Limb (tissue), 2 donors: ENCODE measurements at regions not wholly inside any gene's neighbourhood (a gene's known extent, or its start where the extent isn't known, plus 50 kb on each side); places are given as distances from the start of the nearest gene placed in this dataset.
"Not testable (repeated sequence)": the region's sequence is repeated elsewhere in the genome, so short reads cannot be mapped to it uniquely, and the experiment has no call there.

ENCODE experiments used
- DNase-seq, 2 donors: peaks; one replicate each; pipeline ENCODE4 v3.0.0-alpha.2; 2016; ENCODE audit errors: extremely low spot score in 2 of 2

DNA sequence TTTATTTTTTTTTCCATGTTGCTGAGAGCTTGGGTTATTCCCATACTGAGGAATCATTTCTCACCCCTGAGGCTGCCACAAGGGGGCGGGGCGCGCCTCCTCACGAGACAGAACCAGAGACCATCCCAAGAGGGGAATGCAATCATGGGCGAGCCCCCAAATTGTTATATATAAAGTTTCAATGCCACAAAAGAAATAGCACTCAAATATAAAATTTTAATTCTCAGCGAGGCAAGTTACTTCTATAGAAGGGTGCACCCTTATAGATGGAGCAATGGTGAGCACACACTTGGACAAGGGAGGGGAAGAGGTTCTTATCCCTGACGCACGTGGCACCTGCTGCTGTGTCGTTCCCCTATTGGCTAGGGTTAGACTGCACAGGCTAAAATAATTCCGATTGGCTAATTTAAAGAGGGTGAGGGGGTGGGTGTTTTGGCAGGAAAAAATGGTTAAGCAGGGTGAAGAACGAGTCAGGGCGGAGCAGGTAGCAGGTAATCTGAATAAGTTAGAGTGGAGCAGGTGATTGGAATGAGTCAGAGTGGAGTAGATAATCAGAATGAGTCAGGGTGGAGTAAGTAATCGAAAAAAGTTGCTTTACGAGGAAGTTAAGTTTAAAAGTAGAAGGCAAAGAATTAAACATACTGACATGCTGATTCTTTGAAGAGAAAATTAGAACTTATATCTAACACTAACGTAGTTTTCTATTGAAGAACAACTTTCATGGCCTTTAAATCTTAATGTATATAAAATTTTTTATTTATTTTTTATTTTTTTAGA is 177.5 kb downstream of the MTCL1 start:
- no peak for DNase-seq

DNA sequence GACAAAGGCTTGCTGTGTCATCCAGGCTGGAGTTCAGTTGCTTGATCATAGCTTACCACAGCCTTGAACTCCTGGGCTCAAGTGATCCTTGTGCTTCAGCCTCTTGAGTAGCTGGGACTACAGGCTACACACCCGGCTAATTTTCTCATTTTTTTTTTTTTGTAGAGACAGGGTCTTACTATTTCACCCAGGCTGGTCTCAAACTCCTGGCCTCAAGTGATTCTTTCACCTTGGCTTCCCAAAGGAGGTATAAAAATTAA is 178.0 kb downstream of the MTCL1 start:
- no peak for DNase-seq

DNA sequence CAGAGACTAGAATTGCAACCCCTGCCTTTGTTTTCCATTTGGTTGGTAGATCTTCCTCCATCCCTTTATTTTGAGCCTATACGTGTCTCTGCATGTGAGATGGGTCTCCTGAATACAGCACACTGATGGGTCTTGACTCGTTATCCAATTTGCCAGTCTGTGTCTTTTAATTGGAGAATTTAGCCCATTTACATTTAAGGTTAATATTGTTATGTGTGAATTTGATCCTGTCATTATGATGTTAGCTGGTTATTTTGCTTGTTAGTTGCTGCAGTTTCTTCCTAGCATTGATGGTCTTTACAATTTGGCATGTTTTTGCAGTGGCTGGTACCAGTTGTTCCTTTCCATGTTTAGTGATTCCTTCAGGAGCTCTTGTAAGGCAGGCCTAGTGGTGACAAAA is 182.5 kb downstream of the MTCL1 start:
- DNase-seq = not testable (repeated sequence)

DNA sequence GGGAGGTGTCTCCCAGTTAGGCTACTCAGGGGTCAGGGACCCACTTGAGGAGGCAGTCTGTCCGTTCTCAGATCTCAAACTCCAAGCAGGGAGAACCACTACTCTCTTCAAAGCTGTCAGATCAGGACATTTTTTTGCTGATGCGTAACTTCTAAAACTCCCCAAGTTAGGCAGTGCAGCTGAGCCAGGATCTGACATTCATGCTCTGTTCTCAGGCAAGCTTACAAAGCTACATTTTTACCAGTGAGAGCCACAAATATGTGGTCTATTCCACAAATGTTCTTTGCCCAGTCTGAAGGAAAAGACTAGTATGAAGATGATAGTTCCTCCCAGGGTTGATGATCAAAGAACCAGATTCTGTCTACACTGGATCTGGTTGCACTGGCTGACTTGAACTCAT is 184.1 kb downstream of the MTCL1 start:
- no peak for DNase-seq

DNA sequence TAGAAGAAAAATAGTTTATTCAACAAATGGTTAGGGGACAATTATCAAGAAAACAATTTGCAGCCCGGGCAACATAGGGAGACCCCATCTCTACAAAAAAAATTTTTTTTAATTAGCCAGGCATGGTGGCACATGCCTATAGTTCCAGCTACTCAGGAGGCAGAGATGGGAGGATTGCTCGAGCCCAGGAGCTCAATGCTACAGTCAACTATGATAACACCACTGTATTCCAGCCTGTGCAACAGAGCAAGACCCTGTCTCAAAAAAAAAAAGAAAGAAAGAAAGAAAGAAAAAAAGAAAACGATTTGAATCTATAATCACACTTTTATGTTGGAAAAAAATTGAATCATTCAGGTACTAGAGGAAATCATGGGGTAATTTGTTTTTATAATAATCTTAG is 185.1 kb downstream of the MTCL1 start:
- not testable (repeated sequence) for DNase-seq

DNA sequence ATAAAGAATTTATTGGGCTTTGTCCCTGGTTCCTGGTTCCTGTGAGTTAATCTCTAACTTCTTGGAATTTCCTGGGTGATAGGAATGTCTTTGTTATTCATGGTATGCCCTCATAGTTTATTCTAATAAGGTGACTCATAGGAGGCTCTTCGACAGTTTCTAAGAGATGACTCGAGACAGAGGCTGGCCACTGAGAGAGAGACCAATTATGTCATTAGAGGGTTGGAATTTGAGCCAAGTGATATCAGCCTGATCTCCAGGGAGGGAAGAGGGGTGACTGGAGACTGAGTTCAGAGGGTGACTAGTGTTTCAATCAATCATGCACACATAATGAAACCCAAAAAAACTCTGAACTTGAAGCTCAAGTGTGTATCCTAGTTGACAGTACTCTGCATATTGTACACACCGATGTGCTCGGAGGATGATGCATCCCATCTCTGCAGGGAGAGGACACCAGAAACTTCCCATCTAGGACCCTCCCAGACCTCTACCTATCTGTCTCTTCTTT is 185.7 kb downstream of the MTCL1 start:
- no peak for DNase-seq

DNA sequence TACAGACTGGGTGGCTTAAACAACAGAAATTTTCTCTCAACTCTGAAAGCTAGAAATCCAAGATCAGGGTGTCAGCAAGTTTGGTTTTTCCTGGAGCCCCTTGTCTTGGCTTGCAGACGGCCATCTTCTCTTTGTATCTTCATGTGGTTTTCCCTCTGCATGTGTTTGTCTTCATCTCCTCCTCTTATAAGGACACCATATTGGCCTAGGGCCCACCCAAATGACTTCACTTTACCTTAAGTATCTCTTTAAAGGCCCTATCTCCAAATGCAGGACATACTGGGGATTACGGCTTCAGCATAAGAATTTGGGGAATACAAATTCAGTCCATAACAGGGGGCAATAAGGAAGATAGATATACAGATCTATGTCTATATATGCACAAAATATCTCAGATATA is 187.9 kb downstream of the MTCL1 start:
- no peak for DNase-seq

DNA sequence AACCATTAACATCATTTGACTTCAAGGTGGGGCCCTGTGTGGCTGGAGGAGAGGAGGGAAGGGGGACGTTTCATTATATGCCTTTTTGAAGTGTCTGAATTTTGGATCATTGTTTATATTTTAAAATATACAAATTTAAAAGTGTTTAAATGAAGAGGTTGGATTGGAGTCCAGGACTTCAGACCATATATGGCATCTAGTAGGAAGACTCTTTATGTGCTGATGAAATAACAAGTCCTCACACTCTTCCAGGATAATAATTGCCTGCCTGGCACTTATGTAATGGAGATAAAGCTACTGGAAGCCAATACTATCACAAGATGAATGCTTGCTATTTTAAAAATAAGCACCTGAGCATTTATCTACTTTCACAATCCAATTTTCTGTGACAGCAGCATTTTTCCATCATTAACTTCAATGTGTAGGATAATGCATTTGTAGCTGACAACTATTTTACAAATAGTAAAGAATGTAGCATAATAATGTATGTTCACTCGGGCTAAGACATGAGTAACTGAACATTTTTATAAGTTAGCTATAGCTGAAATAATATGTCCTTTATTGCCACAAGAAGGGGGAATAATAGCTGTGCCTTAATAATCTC is 188.4 kb downstream of the MTCL1 start:
- DNase-seq = no peak

DNA sequence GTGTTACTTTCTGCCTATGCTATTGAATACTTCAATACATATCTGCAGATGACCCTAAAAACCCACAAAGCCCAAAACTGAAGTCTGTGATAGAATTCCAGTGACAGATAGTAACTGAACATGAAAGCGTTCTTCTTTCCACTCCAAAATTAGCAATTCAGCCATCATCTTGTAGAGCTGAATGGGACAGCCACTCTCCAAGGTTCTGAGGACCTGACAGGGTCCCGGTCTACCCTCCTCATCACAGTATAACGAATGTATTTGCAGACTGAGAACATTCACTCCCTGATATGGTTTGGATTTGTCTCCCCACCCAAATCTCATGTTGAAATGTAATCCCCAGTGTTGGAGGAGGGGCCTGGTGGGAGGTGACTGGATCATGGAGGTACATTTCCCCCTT is 189.5 kb downstream of the MTCL1 start:
- DNase-seq = no peak

DNA sequence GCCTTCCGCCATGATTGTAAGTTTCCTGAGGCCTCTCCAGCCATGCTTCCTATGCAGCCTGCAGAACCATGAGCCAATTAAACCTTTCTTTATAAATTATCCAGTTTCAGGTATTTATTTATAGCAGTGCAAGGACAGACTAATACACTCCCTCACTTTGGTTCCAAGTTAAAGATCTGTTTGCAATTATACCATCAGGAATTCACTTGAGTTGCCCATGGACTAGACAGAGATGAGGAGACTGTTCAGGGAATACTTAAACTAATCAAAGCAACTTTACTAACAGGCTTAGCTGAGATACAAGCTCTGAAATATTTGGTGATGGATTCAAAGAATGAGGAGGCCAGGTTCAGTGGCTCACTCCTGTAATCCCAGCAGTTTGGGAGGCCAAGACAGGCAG is 190.0 kb downstream of the MTCL1 start:
- no peak for DNase-seq

DNA sequence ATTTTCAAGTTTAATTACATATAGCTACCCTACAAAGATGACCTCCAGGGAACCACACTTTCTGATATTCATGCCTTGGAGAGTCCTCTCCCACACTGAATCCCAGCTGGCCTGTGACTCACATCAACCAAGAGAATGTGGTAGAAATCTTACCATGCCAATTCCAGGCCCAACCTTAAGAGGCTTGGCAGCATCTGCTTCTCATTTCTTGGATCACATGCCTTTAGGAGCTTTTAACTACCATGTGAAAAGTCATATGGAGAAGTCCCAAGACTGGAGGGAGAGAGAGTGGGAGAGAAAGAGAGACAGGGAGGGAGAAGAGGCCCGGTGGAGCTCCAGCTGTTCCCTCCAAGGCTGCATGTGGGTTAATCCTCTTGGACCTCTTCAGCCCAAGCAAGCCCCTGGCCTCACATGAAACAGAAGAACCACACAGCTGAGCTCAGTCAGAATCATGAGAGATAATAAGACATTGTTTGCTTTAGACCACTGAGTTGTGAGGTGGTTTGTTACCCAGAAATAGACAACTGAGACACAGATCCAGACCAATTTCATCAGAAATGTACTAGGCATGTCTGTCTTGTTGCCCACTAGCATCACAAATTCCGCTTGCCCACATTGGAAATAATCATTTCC is 190.7 kb downstream of the MTCL1 start:
- no peak for DNase-seq

DNA sequence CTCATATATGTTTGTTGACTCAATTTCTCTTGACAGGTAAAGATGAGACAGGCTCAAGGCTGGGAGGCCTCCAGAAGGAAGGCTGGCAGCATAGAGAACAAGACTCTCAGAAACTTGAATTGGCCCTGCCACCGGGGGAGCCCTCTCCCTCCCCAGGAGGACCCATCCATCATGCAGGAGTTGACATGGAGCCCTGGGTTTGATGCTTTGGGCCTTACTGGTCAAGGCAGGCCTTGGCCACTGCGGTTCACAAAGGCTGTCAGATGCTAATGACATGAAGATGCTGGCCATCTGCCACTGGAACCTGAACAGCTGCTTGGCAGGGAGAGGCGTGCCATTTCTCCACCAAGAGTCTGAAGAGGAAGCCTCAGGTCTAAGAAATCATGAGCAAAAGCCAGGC is 193.6 kb downstream of the MTCL1 start:
- no peak for DNase-seq

DNA sequence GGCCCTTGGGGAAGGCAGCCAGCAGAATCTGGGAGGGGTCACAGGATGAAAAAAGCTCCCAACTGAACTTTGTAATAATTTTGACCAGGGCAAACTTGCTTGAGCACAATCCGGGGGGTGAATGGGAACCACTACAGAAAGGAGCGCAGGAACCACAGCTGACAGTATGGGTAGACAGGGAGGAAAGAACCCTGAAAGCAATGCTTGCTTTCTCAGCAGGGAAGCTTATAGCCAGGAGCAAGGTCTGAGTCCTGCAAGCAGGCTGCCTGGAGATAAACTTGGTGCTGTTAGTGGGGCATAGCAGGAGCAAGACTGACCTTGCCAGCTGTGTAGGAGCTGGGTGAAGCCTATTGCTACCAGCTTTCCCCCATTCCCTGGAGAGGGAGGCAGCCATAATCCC is 195.2 kb downstream of the MTCL1 start:
- DNase-seq = no peak

DNA sequence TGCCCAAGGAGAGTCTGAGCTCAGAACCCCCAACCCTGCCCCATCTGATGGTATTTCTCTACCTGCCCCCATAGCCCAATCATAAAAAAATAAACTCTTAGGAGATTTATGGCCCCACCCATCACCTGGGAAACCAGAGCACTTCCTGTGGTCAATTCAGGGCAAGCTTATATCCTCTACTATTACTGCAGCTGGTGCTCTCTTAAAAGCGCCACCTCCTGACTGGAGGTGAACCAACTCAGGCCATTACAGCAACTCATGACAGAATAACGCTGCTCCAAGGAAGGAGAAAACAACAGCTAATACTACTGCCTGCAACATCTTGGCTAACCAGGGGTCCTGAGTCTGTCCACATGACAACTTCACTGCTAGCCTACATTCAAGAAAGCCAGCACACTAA is 195.7 kb downstream of the MTCL1 start:
- DNase-seq = no peak

DNA sequence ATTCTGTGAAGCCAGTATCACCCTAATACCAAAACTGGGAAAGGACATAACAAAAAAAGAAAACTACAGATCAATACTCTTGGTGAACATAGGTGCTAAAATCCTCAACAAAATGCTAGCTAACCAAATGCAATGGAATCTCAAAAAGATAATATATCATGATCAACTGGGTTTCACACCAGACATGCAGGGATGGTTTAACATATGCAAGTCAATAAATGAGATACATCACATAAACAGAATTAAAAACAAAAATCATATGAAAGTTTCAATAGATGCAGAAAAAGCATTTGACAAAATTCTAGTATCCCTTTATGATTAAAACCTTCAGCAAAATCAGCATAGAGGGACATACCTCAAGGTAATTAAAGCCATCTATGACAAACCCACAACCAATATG is 198.2 kb upstream of the NDUFV2 start:
- no peak for DNase-seq

DNA sequence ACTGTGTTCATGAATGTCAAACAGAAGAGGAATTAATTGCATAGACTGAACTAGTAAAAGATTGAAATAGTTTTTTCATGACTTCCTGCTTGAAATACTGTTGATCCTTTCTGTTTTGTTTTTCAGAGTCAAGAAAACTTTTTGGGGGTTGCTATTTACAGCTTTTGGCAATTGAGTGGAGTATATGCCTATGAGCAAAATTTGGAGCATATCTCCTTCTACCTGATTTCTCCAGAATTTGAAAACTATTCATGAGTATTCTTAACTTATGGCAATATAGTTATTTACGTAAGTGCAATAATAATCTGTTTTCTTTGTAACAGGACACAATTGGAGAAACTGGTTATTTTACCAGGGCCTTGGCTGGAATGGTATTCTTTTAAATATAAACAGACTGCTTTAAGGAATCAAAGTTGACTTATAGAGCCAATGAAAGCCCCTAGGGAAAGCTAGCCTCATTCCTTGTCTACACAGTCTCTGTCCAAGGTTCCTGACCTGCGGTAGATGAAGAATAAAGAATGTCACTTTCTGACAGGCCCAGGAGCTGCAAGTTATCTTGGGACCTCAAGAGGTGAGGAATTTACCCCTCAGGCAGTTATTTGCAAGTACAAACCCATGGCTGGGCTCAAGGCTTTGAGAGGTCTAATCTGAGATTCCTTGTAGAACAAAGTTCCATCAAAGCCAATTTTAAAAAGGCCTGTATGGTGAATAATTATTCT is 193.5 kb upstream of the NDUFV2 start:
- DNase-seq = no peak

DNA sequence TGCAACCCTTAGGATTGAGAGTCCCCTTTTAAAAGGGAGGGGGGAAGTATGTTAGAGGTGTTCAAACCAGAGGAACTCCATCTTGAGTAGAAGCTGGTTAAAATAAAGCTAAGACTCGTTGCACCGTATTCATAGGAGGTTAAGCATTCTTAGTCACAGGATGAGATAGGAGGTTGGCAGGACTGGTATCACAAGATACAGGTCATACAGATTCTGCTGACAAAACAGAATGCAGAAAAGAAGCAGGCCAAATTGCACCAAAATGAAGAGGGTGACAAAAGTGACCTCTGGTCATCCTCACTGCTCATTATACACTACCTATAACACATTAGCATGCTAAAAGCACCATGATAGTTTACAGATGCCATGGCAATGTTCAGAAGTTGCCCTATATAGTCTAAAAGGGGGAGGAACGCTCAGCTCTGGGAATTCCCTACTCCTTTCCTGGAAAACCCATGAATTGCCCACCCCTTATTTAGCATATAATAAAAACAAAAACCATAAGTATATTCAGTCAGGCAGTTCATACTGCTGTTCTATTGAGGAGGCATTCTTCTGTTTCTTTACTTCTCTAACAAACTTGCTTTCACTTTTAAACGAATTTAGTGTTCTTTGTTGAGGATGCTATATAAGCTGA is 192.2 kb upstream of the NDUFV2 start:
- no peak for DNase-seq

DNA sequence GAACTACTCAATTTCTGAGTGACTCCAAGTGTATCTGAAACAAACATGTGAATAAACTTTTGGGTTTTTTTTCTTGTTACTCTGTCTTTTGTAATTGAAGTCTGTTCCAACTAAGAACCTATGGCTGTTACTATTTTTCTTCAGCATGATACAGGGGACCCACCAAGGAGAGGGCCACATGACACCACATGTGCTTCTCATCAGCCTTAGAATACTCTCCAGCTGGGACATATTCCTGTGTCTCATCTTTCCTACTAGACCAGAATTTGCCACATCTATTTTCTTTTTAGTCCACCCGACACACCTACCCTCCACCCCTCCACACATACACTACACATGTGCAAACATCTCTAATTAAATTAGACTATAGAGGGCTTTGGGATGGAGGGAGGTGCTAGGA is 191.7 kb upstream of the NDUFV2 start:
- no peak for DNase-seq

DNA sequence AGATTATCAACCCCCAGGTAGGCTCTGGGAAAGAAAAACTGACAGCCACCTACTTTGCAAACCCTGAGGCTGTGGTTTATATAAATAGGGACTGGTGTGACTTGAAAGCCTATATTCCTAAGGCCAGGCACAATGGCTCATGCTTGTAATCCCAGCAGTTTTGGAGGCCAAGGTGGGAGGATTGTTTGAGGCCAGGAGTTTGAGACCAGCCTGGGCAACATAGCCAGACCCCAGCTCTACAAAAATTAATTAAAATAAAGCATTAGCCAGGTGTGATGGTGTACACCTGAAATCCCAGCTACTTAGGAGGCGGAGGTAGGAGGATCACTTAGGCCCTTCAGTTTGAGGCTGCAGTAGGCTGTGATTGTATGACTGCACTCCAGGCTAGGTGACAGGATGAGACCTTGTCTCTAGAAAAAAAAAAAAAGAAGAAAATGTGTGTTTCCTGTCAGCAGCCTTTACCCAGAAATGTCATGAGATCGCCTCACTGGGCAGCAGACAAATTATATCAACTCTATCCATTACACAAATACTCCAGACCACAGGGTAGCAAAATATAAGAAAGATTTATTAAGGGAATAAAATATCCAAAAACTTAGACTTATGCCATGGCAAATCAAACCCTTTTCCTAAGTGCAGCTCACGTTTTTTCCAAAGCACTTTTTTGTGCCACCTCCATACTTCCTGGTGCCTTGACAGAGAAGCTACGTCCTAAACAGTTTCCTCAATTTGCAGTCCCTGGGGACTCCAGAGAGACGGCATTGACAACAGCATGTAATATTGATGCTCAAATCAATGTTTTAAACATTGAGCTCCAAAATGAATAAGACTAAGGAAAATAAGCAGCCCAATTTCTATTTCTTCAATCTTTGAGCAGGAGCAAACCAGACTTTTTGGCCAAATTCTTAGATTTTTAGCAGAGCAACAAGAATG is 190.8 kb upstream of the NDUFV2 start:
- DNase-seq = no peak

DNA sequence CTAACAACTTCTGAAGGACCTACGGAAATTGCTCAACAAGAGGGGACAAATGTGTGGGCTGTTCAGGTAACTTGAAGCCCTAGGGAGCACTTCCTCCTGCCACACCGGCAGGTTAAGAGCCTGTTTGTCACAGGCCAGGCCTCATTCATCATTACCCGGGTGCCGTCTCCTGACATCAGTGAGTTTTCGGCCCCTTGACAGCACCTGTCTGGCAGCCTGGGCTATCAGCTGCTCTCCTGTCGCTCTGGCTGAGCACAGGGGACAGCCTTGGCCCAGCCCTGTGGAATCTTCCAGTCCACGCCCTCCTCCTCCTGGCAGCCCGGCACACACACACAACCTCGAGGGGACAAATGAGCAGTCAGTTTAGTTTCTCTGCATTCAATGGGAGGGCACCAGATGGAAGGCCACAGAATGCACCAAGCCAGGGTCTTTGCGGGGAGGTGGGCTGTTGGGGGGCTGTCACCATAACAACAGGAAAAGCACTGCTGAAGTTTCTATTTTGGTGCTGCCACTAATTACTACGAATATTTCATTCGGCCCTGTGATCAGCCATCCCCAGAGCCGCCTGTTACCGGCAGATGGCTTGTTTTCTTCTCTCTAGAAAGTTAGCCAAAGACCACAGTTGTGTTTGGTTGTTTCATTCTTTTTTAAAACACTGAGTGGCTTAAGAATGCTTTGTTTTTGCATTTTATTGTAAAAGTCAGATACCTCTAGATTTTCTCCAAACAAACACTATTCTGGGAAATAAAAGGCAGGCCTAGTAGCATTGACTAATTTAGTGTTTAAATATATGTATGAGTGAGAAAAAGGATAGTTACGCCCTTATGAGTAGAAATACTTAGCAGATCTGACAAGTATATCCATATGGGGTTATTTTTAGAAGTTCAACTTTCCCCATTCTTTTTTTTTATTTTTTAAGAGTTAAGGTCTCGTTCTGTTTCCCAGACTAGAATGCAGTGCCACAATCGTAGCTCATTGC is 189.9 kb upstream of the NDUFV2 start:
- DNase-seq = peak; percentile 47 to 67
